Ectodermal cell (in vitro differentiated cells): ENCODE measurements at regions not wholly inside any gene's neighbourhood (a gene's known extent, or its start where the extent isn't known, plus 50 kb on each side); places are given as distances from the start of the nearest gene placed in this dataset.
"Not testable (repeated sequence)": the region's sequence is repeated elsewhere in the genome, so short reads cannot be mapped to it uniquely, and the experiment has no call there.

Experiments
- H3K27ac ChIP-seq: 2 replicates; pipeline ENCODE4 v1.7.0; 2013; ENCODE audit warnings: mild to moderate bottlenecking, low read depth, low read length; ENCODE audit not compliant: insufficient read depth, poor library complexity, severe bottlenecking
- H3K27me3 ChIP-seq: 2 replicates; pipeline ENCODE4 v1.7.0; 2013; ENCODE audit warnings: mild to moderate bottlenecking, low read length; ENCODE audit not compliant: insufficient read depth, control insufficient read depth, poor library complexity, severe bottlenecking
- H3K36me3 ChIP-seq: one replicate; pipeline ENCODE4 v1.7.0; 2013; ENCODE audit warnings: low read length; ENCODE audit not compliant: control insufficient read depth, insufficient read depth
- H3K4me1 ChIP-seq: one replicate; pipeline ENCODE4 v1.7.0; 2013; ENCODE audit warnings: low read length; ENCODE audit not compliant: control insufficient read depth, insufficient read depth
- H3K4me3 ChIP-seq: 2 replicates; pipeline ENCODE4 v1.7.0; 2013; ENCODE audit warnings: low read depth, low read length, control low read depth; ENCODE audit not compliant: insufficient read depth
- H3K9me3 ChIP-seq: 2 replicates; pipeline ENCODE4 v1.7.0; 2013; ENCODE audit warnings: mild to moderate bottlenecking, low read length, moderate library complexity; ENCODE audit not compliant: control insufficient read depth
- WGBS, 2 experiments: methylation state at CpG; one replicate each; pipeline ENCODE4 v1.1.7; 2013; ENCODE audit warnings: missing lambda C conversion rate in 2 of 2; 5-methylcytosine and 5-hydroxymethylcytosine counted together

GRCh38 chr9:12333966-12334365, 359.2 kb upstream of the TYRP1 start:
- not testable (repeated sequence) for H3K27ac ChIP-seq, H3K36me3 ChIP-seq, H3K9me3 ChIP-seq, H3K27me3 ChIP-seq, H3K4me3 ChIP-seq, H3K4me1 ChIP-seq
- 85% methylated on average over 26 of the region's 26 CpGs for WGBS, 2 experiments

DNA sequence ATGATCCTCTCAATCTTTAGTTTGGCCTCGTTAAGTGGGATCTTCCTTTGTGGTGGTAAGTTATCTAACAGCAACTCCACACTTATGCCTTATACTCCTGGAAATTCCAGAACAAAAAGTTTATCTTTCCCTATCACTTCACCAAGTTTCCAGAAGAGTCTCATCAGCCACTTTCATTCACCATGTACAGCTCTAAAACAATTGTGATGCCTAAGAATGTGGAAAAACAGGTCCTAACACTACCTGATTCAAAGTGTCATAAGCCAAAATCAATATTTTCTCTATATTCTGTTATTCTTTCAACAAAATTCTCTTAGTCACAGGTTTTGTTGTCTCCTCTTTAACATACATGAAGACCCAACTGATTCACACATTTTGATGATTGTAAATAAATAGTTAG, 342.4 kb upstream of the TYRP1 start:
- H3K9me3 ChIP-seq: no peaks in the 10 kb centered on the region
- H3K36me3 ChIP-seq: no peaks in the 10 kb centered on the region
- H3K27me3 ChIP-seq: no peaks in the 10 kb centered on the region
- no peak overlapping the region for H3K4me3 ChIP-seq
- WGBS, 2 experiments: 71% methylated on average over 1 of the region's 1 CpG; no CpG with 5 or more reads in 1 of the 2 experiments
- no peak overlapping the region for H3K27ac ChIP-seq
- H3K4me1 ChIP-seq: no peaks in the 10 kb centered on the region

DNA sequence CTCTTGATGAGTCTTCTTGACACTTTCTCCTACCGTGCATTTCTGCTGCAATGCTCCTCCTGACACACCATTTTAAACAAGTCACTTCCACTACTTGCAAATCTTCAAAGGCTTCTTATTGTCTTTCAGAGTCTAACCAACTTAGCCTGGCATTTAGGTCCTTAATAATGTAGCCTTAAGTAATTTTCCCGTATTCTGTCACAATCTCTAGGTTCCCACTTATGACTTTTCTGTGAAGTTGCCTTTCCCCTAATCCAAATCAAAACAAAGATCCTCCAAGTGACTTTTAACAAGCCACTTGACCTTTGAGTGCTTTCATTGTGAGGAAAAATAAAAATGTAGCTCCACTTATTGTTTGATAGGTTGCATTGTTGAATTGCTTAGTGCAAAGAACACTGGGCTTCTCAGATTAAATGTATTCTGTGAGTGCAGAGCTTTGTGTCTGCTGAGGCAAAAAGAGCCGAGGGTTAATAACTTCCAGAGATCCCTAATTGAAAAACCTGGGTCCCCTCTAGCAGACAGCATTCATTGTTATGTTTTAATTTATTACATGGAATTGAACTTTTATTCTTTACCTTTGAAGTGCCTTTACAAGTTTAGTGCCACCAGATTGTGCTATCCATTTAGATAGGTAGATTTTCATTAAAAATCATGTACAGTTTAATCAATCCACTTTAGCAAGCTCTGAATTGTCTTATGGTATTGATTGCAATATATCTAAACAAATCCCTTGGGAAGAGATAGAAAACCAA, 341.7 kb upstream of the TYRP1 start:
- Histone ChIP-seq H3K4me3 (no peak overlapping the region), H3K27ac (no peak overlapping the region), H3K36me3 (no peaks in the 10 kb centered on the region), H3K27me3 (no peaks in the 10 kb centered on the region), H3K4me1 (no peaks in the 10 kb centered on the region), H3K9me3 (no peaks in the 10 kb centered on the region)
- WGBS, 2 experiments: 92 to 96% methylated on average over 2 to 3 of the region's 3 CpGs

DNA sequence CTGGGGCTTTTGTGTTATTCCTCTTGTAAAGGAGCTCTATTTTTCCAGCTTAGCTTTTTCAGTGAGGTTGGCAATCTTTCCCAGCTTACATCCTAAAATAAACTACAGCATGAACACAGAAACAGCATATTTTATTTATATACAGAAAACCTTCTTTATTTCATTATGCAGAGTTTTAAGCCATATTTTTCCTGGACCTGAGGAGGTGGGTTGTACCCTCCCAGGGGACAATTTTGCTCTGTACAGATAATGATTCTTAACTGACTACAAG, 341.2 kb upstream of the TYRP1 start:
- H3K4me1 ChIP-seq: no peaks in the 10 kb centered on the region
- H3K4me3 ChIP-seq: no peak overlapping the region
- H3K27me3 ChIP-seq: no peaks in the 10 kb centered on the region
- no peaks in the 10 kb centered on the region for H3K9me3 ChIP-seq
- H3K36me3 ChIP-seq: no peaks in the 10 kb centered on the region
- H3K27ac ChIP-seq: no peak overlapping the region

GRCh38 chr9:12363439-12363838, 329.7 kb upstream of the TYRP1 start:
- Histone ChIP-seq H3K27ac (no peak overlapping the region), H3K4me3 (no peak overlapping the region), H3K4me1 (no peaks in the 10 kb centered on the region), H3K36me3 (no peaks in the 10 kb centered on the region), H3K27me3 (no peaks in the 10 kb centered on the region), H3K9me3 (no peaks in the 10 kb centered on the region)
- 80 to 86% methylated on average over 1 of the region's 2 CpGs for WGBS, 2 experiments

GRCh38 chr9:12368569-12368968, 324.6 kb upstream of the TYRP1 start:
- no peaks in the 10 kb centered on the region for H3K36me3 ChIP-seq
- no peak overlapping the region for H3K27ac ChIP-seq
- no peaks in the 10 kb centered on the region for H3K27me3 ChIP-seq
- H3K4me1 ChIP-seq: no peaks in the 10 kb centered on the region
- no peak overlapping the region for H3K4me3 ChIP-seq
- H3K9me3 ChIP-seq: no peaks in the 10 kb centered on the region
- 63 to 69% methylated on average over 1 of the region's 2 CpGs for WGBS, 2 experiments

- 100% methylated on average over 1 to 2 of the region's 2 CpGs for WGBS, 2 experiments
- H3K27ac ChIP-seq: no peak overlapping the region
- no peaks in the 10 kb centered on the region for H3K36me3 ChIP-seq
- no peaks in the 10 kb centered on the region for H3K9me3 ChIP-seq
- H3K4me3 ChIP-seq: no peak overlapping the region
- H3K27me3 ChIP-seq: no peaks in the 10 kb centered on the region
- H3K4me1 ChIP-seq: no peaks in the 10 kb centered on the region
These were observed 301.2 kb upstream of the TYRP1 start for GRCh38 chr9:12391839-12392509.

DNA sequence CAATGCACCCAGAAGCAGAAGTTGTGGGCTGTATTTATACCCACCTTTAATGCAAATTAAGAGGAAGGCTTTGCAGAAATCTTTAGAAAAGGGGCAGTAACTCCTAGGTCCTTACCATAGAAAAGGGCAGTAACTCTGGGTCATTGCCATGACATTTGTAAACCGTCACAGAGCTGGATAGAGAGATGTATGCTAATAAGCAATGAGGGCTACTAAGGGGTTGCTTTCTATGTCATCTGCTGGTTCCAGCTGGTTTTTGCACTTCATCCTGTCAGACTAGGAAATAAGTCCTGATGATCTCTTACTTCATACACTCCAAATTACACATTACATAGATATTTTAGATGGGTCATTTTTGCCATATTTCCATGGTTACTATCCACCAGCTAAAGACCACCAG, 299.1 kb upstream of the TYRP1 start:
- 87 to 95% methylated on average over 1 of the region's 1 CpG for WGBS, 2 experiments
- H3K36me3 ChIP-seq: no peaks in the 10 kb centered on the region
- H3K4me1 ChIP-seq: no peaks in the 10 kb centered on the region
- H3K9me3 ChIP-seq: no peaks in the 10 kb centered on the region
- H3K27ac ChIP-seq: no peak overlapping the region
- H3K4me3 ChIP-seq: no peak overlapping the region
- no peaks in the 10 kb centered on the region for H3K27me3 ChIP-seq

DNA sequence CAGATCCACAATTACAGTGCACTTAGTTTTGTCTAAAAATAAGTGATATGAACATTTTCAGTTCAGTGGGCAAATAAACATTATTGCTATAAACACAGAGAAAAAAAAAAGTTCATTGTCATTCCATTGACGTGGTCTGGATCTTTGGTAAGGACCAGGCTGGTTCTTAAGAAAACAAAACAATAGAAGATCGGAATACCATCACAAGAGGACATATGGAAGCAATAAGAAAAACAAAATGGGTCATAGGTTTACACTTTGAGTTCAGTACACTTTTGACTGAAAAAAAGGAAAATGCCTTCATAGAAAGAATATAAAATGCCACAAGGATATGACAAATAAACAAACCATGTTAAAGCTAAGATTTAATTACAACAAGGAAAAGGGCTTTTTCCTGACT, 289.5 kb upstream of the TYRP1 start:
- 86 to 98% methylated on average over 2 of the region's 2 CpGs for WGBS, 2 experiments
- H3K4me3 ChIP-seq: no peak overlapping the region
- H3K4me1 ChIP-seq: no peaks in the 10 kb centered on the region
- no peaks in the 10 kb centered on the region for H3K27me3 ChIP-seq
- H3K9me3 ChIP-seq: no peaks in the 10 kb centered on the region
- no peak overlapping the region for H3K27ac ChIP-seq
- no peaks in the 10 kb centered on the region for H3K36me3 ChIP-seq

DNA sequence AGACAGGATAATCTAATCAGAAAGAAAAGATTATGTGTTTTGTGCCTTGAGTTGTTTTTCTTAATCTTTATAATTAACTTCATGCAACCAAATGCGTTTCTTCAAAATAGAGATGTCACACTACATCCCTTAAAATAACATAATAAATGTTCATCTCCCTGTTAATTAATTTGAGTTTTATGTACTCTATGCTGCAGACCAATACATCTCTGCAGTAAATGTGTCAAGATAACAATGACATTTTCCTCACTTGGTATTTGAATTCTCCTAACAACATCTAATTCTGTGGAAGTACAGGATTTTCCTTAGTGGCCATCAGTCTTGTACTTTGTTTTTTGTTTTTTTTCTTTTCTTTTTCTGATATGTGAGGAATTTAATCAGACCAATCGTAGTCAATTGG, 279.2 kb upstream of the TYRP1 start:
- Histone ChIP-seq H3K27me3 (no peaks in the 10 kb centered on the region), H3K27ac (no peak overlapping the region), H3K9me3 (no peaks in the 10 kb centered on the region), H3K4me1 (no peaks in the 10 kb centered on the region), H3K36me3 (no peaks in the 10 kb centered on the region), H3K4me3 (no peak overlapping the region)
- 100% methylated on average over 2 of the region's 2 CpGs; no CpG with 5 or more reads in 1 of the 2 experiments for WGBS, 2 experiments
